Adrenal gland (tissue), 9 donors: ENCODE measurements at regions not wholly inside any gene's neighbourhood (a gene's known extent, or its start where the extent isn't known, plus 50 kb on each side); places are given as distances from the start of the nearest gene placed in this dataset.
A peak's percentile ranks its signal among the peaks of the same experiment; 100 is the strongest.

Source experiments
- DNase-seq, 7 donors: peaks; one replicate each; pipeline ENCODE4 v3.0.0-alpha.2; 2019 to 2020
- H3K27ac ChIP-seq, 5 donors: fragments of 200-600 bp; sonication (generic) in 4 of 5; 1 replicate in 3 of 5; 2 replicates in 2 of 5; pipeline versions ENCODE4 v1.5.1 to v1.8.0; 2016 to 2020; ENCODE audit warnings: mild to moderate bottlenecking in 1 of 5
- H3K27me3 ChIP-seq: fragments of 200-600 bp; 2 replicates; pipeline ENCODE4 v1.8.0; 2021
- H3K36me3 ChIP-seq, 2 donors: fragments of 200-600 bp; replicated peaks in 1 of 2; 1 replicate in 1 of 2; 2 replicates in 1 of 2; pipeline versions ENCODE4 v1.5.1 to v1.8.0; 2018 to 2022
- H3K4me1 ChIP-seq, 2 donors: fragments of 200-600 bp; replicated peaks in 1 of 2; 1 replicate in 1 of 2; 2 replicates in 1 of 2; pipeline versions ENCODE4 v1.5.1 to v1.8.0; 2018 to 2021
- H3K4me3 ChIP-seq, 4 donors: fragments of 200-600 bp; sonication (generic) in 3 of 4; one replicate each; pipeline ENCODE4 v1.5.1; 2016 to 2018
- H3K9me3 ChIP-seq, 3 donors: fragments of 200-600 bp; sonication (generic) in 1 of 3; replicated peaks in 1 of 3; 1 replicate in 2 of 3; 2 replicates in 1 of 3; pipeline versions ENCODE4 v1.5.1 to v1.8.0; 2016 to 2021
- POLR2A ChIP-seq, 2 donors: fragments of 450-650 bp; IDR thresholded peaks; one replicate each; pipeline ENCODE4 v1.6.1; 2017; ENCODE audit warnings: antibody characterized with exemption in 2 of 2, mild to moderate bottlenecking in 2 of 2, moderate library complexity in 1 of 2
- WGBS, 4 donors: extraction: QIAGEN DNeasy Blood & Tissue Kit in 2 of 4; methylation state at CpG; one replicate each; pipeline versions ENCODE4 v1.1.5 to v1.1.7; 2013 to 2017; 5-methylcytosine and 5-hydroxymethylcytosine counted together
- intact Hi-C, 2 donors: fragments of 100-400 bp; cut with DNase I; formaldehyde crosslinking; loops; one replicate each; pipeline versions ENCODE4 v1.14.1 to v1.15.0; 2022 to 2023
- TF ChIP-seq, protein P1 (sequence below), 6 experiments: fragments of 450-650 bp in 4 of 6; fragments of 200-600 bp in 2 of 6; sonication (generic) in 1 of 6; IDR thresholded peaks; 1 replicate in 5 of 6; 2 replicates in 1 of 6; pipeline versions ENCODE4 v1.5.1 to v1.8.0; 2016 to 2021; ENCODE audit warnings: antibody characterized with exemption in 6 of 6, mild to moderate bottlenecking in 2 of 6, moderate library complexity in 1 of 6
- donor health status: healthy with polysubstance abuse.
- donor health status: Bipolar disorder and iron deficiency.
- donor health status: DM: yes; HTN: yes; CAD: no.
- donor health status: DM: no; HTN: no; CAD: no.
- donor health status: DM: no; HTN: no; CAD: no.

DNA sequence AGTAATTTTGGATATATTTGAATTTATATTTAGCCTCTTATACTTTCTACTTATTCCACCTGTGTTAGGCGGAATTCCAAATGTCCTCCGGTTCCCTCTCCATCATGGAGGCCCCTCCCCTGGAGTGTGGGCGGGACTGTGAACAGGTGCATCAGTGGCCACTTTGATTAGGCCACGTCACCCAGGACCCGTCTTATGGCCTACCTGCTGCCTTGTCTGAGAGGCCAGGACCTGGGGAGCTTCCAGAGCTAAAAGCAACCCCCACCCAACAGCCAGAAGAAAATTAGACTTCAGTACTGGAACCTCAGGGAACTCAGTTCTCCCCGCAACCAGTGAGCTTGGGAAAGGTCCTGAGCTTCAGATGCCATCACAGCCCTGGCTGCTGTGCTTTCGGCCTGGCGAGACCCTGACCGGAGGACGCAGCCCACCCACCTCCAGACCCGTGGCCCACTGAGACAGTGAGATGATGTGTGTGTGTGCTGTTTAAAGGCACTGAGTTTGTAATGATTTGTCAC is 200.2 kb upstream of the SOX1 start:
- intact Hi-C loops, result no loop called here
- WGBS, 4 donors, result 80 to 88% (median 82%) methylated on average over 5 to 11 of the region's 11 CpGs

GRCh38 chr13:111867657-111868056 is 199.3 kb upstream of the SOX1 start:
- 57 to 73% (median 61%) methylated on average over 1 of the region's 1 CpG for WGBS, 4 donors
- Histone ChIP-seq H3K4me3 (no peak overlapping the region), H3K4me1 (no peaks in the 10 kb centered on the region), H3K36me3 (no peaks in the 10 kb centered on the region), H3K9me3 (no peaks in the 10 kb centered on the region), H3K27ac (no peak overlapping the region), H3K27me3 (no peaks in the 10 kb centered on the region)
- no peak for DNase-seq
- TF ChIP-seq, protein P1, sequence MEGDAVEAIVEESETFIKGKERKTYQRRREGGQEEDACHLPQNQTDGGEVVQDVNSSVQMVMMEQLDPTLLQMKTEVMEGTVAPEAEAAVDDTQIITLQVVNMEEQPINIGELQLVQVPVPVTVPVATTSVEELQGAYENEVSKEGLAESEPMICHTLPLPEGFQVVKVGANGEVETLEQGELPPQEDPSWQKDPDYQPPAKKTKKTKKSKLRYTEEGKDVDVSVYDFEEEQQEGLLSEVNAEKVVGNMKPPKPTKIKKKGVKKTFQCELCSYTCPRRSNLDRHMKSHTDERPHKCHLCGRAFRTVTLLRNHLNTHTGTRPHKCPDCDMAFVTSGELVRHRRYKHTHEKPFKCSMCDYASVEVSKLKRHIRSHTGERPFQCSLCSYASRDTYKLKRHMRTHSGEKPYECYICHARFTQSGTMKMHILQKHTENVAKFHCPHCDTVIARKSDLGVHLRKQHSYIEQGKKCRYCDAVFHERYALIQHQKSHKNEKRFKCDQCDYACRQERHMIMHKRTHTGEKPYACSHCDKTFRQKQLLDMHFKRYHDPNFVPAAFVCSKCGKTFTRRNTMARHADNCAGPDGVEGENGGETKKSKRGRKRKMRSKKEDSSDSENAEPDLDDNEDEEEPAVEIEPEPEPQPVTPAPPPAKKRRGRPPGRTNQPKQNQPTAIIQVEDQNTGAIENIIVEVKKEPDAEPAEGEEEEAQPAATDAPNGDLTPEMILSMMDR (IDR thresholded peaks at IDR 0.05), result no peak
- no peak for TF ChIP-seq POLR2A (IDR thresholded peaks at IDR 0.05)
- intact Hi-C loops, result no loop called here

More for the DNA sequence above, 200.2 kb upstream of the SOX1 start:
- no peak for TF ChIP-seq POLR2A (IDR thresholded peaks at IDR 0.05)
- TF ChIP-seq, protein P1 (IDR thresholded peaks at IDR 0.05), result no peak
- no peak for DNase-seq
- Histone ChIP-seq H3K4me1 (no peaks in the 10 kb centered on the region), H3K4me3 (no peak overlapping the region), H3K9me3 (no peaks in the 10 kb centered on the region), H3K36me3 (no peaks in the 10 kb centered on the region), H3K27ac (no peak overlapping the region), H3K27me3 (no peaks in the 10 kb centered on the region)

- H3K27ac ChIP-seq, result no peak overlapping the region
- TF ChIP-seq, protein P1 (IDR thresholded peaks at IDR 0.05), result no peak
- TF ChIP-seq POLR2A (IDR thresholded peaks at IDR 0.05), result no peak
- H3K36me3 ChIP-seq, result no peaks in the 10 kb centered on the region
These were observed 198.2 kb upstream of the SOX1 start for GRCh38 chr13:111868716-111869115.

GRCh38 chr13:111872475-111873150 is 194.3 kb upstream of the SOX1 start:
- Histone ChIP-seq H3K36me3 (no peaks in the 10 kb centered on the region), H3K27me3 (no peaks in the 10 kb centered on the region), H3K4me1 (no peaks in the 10 kb centered on the region), H3K4me3 (no peak overlapping the region), H3K9me3 (no peaks in the 10 kb centered on the region), H3K27ac (no peak overlapping the region)
- DNase-seq, result peak in 1 of 7 donors; percentile 15
- WGBS, 4 donors, result 76 to 87% (median 81%) methylated on average over 11 to 12 of the region's 12 CpGs
- intact Hi-C loops, result no loop called here
- no peak for TF ChIP-seq POLR2A (IDR thresholded peaks at IDR 0.05)
- TF ChIP-seq, protein P1 (IDR thresholded peaks at IDR 0.05), result no peak

More at GRCh38 chr13:111868716-111869115, 198.2 kb upstream of the SOX1 start:
- no peaks in the 10 kb centered on the region for H3K4me1 ChIP-seq
- no peak for DNase-seq
- H3K27me3 ChIP-seq, result no peaks in the 10 kb centered on the region
- intact Hi-C loops, result no loop called here
- no peak overlapping the region for H3K4me3 ChIP-seq
- 81 to 97% (median 82%) methylated on average over 3 of the region's 3 CpGs for WGBS, 4 donors
- H3K9me3 ChIP-seq, result no peaks in the 10 kb centered on the region
